ENCODE measurements at regions not wholly inside any gene's neighbourhood (a gene's known extent, or its start where the extent isn't known, plus 50 kb on each side); places are given as distances from the start of the nearest gene placed in this dataset.

GRCh38 chr2:139317259-139317658 is 537.1 kb upstream of the NXPH2 start:
- DNase-seq = no peak

DNA sequence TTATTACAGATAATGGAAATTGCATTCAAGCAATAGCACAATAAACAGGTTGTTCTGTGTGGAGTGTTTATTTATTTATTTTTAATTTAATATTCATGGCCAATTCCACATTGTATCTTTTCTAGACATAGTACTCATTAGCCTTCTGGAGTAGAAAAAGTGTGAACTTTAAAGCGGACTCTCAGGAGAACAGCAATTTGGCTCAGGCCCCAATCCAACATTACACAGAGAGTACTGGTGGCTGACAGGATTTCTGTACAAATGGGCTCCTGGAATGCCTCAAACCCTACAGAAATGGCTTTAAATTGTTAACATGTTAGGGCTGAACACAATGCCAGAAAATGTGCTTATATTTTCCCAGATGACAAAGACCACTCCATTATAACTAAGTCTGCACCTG is 533.9 kb upstream of the NXPH2 start:
- DNase-seq = no peak

DNA sequence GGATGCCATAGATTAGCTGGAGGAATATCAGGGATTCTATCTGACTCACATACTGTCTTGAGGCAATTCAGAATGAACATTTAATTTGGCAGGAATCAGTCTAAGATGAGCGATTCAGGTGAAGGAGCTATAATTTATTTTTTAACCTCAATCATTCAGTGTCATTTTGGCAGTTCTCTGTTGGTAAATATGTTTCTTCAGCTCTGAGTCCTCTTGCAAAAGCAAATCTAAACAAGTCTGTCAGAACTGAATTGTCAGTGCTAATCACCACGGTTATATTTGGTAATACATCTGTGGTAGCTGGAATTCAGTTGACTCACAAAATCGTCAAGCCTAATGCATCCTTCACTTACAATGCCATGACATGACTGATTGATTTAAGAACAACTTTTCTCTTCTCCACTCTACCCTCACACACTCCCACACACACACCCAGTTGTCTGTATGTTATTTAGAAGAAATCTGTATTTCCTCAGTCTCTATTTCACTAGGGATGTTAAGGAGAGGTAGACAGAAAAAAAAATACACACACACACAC is 516.6 kb upstream of the NXPH2 start:
- DNase-seq = peak in 2 of 58 donors; percentile 4 to 13

GRCh38 chr2:139293992-139294548 is 513.9 kb upstream of the NXPH2 start:
- no peak for DNase-seq

DNA sequence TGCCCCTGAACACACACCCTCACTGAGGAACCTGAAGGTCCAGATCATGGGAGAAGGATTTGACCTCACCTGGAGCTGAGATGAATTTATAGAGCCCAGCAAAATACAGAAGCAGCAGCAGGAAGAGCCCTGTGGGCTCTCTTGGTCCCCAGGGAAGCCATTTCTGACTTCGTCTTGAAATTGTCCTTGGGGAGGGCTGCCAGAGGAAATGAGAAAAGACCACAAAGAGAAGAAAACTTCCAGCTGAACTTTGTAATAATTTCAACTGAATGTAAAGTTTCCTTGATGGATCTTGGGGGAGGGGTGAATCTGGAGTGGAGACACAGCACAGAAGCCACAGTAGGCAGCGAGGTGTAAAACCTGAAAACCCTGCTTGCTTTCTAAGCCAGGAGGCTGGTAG is 500.9 kb upstream of the NXPH2 start:
- no peak for DNase-seq

DNA sequence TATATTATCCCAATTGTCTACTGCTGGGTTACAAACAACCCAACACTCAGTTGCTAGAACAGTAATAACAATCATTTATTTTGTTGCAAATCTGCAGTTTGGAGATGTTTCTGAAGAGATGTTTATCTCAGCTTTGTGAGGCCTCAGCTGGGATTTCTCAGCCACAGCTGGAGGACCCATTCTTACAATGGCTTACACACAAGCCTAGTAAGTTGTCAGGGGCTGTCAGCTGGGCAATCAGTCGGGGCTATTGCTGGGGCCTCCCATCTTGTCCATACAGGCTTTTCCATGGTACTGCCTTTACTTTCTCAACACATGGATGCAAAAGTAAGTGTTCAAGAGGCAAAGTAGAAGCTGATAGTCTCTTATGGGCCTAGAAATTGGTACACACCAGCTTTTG is 491.7 kb upstream of the NXPH2 start:
- DNase-seq = no peak

GRCh38 chr2:139271149-139271548 is 491.0 kb upstream of the NXPH2 start:
- no peak for DNase-seq

GRCh38 chr2:139260052-139260430 is 479.9 kb upstream of the NXPH2 start:
- no peak for DNase-seq

DNA sequence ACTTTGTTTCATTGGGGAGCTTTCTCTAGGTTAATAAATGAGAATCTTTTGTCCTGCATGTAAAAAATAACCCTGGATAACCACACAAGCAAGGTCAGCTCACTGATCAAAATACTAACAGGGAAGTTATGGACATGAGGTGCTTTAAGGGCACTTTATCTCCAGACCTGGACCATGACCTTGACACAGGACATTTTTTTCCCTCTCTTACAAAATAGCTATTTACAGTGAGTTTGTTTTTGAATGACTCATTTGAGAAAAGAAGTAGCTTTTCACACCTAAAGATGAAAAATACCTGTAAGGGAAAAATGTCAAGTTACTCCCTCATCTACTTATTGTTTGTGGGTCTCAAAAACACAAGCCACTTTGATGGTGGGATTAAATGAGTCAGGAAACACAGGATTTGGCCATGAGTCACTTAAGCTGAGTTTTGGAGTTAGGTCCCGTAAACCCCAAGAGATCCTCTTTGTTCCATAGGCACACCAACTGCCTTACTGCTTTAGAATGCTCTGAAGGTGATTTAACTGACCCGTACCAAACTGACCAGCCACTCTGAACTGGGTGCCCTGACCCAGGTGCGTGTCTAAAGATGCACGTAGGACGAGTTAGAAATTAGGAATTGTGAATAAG is 479.3 kb upstream of the NXPH2 start:
- DNase-seq = no peak

DNA sequence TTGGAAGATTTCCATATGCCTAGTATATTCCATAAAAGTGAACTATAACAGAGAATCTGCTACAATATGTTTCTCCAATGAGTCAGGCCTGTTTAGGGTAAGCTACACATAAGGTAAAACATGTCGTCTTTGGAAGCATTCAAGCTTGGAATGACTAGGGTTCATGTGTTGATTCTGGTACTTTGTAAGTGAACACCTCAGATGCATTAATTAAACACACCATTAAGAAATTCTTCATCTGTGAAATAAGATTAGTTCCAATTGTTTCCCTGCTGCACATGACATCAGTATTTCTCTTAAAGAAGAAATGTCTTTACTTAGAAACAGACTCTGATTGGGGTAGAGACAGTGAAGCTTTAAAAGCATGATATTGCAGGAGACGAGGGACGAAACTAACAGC is 461.1 kb upstream of the NXPH2 start:
- DNase-seq = no peak

GRCh38 chr2:139237023-139237422 is 456.8 kb upstream of the NXPH2 start:
- no peak for DNase-seq

- no peak for DNase-seq
Observed at GRCh38 chr2:139230881-139231280, 450.7 kb upstream of the NXPH2 start.

GRCh38 chr2:139228276-139228675 is 448.1 kb upstream of the NXPH2 start:
- DNase-seq = no peak

DNA sequence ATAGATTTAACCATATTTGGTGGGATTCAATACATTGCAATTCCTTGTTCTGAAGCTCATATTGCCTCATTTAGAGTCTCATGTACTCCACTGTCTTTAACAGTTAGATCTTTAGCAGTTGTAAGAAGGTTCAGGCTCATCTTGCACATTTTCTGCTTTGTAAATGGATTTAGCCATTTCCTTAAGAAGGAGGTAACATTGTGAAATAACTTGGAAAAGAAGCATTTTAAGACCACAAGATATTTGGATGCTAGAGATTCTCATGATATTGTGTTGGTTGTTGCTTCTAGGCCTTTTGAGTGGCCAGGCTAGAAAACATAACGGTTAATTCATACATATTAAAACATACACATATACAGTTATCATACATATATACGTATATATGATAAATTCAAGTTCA is 445.8 kb upstream of the NXPH2 start:
- DNase-seq = no peak

- DNase-seq = no peak
Observed at GRCh38 chr2:139218181-139218580, 438.0 kb upstream of the NXPH2 start.

DNA sequence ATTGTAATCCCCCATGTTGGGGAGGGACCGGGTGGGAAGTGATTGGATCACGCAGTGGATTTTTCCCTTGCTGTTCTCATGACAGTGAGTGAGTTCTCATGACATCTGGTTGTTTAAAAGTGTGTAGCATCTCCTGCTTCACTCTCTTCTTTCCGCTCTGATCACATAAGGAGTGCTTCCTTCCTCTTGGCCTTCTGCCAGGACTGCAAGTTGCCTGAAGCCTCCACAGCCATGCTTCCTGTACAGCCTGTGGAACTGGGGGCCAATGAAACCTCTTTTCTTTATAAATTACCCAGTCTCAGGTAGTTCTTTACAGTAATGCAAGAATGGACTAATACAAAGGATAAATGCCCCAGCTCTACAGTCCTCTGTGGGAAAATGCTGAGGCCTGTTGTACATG is 437.5 kb upstream of the NXPH2 start:
- no peak for DNase-seq

DNA sequence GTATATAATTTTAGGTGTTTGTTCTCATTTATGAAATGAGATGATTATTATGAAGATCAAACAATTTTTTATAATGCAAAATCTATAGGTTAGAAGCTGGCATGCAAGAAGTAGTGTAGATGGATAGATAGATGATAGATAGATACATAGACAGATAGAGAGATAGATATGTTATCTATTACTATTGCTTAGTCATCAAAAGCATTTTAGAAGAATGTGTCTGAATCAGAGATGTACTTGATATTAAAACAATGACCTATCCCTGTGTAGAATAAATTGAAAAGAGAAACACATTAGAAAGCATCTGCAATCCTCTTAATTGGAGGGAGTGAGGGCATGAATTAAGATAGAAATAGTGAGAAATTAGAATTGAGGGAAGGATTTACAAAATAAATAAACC is 436.2 kb upstream of the NXPH2 start:
- DNase-seq = no peak

DNA sequence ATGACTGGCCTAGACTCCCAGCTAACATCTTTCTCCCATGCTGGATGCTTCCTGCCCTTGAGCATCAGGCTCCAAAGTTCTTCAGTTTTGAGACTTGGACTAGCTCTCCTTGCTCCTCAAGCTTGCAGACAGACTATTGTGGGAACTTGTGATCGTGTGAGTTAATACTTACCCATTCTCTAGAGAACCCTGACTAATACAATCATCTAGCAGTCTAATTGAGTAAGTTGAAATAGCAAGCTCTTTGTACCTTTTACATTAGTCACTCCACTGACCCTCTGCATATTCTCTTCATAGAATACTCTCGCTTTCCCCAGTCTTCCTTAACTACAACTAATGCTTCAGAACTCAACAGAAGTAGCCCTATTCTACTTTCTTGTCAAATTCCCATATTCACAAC is 434.6 kb upstream of the NXPH2 start:
- DNase-seq = no peak

- DNase-seq = no peak
Observed at GRCh38 chr2:139209586-139209985, 429.4 kb upstream of the NXPH2 start.

DNA sequence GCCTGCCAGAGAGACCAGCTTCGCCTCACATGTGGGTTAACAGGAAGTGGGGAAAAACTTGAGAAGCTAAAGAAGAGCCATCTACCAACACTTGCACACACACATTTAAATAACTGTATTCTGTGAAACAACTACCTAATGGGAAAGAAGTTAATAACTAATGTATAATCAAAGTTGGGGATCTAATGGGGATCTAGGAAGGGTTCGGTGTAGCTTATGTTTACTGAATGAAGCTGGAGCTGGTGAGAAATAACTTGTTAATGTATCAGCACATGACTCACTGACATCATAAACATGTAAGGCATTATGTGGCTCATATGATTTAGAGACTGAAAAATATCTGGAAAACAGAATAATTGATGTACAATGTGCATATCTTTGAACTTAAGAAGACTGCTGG is 421.3 kb upstream of the NXPH2 start:
- no peak for DNase-seq

DNA sequence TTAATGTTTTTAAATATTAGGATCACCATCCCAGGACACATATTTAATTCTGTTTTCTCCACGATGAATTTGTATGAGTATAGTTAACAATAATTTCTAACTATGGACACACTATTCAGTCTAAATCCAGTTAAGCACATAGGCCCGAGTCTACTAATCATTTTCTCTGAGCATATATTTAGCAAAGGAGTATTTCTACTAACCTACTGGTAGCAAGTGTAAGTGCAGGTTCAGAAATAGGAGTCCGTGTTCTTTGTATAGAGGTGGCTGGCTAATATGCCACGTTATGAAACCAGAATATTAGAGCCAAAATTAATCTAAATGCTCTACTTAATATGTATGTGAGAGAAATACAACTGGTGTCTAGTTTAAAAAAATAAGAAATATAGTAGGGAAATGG is 416.6 kb upstream of the NXPH2 start:
- no peak for DNase-seq

DNA sequence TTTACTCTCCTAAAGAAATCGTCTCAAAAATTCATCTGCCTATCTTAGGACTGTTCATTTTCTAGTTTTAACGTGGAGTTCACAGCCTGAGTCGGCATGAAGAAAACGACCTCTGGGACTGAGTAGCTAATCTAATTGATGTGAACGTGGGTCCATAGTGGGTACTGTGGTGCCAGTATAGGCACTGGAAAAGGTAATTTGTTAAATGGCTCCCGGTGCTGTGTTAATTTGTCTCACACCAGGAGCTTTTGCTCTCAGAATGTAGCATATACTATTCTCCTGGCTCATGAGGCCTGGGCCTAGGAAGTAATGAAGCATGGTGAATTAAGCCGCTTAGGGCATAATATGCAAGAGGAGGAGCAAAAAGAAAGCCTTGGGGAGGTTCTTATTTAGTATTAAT is 414.4 kb upstream of the NXPH2 start:
- DNase-seq = no peak

DNA sequence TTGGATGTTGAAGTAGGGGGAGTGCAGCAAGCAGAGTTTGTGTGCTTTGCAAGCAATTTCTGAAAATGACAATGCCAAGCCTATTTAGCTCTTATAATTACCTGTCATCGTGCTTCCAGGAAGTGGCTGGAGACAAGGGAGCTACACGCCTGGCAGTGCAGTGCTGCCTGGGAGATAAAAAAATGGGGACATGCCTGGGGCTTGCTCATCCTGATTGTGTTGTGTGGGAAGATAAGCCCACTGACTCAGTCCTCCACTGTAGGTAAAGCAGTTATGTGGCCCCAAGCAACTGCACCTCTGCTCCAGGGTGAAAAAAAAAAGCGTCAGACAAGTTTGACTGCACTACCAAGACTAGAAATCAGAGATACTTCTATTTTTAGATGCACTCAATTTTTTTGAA is 396.9 kb upstream of the NXPH2 start:
- no peak for DNase-seq

DNA sequence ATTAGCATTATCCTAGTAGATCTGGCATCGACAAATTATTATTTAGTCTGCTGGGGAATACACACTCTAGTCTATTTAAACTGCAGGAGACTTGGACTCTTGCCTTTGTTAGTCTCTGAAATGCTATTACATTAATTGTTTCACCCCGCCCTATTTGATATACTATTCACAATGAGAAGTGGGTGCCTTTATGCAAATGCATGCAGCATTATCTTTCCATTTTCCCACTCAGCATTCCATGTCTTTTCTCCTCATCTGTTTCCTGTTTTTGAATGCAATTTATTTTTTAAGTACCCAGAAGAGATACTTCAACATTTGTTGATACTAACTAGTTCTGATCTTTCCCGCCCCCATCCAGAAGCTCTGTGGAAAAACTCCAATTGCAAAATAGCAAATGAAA is 395.3 kb upstream of the NXPH2 start:
- no peak for DNase-seq

Data from anterior cingulate cortex (tissue), 58 donors.